GM12864 (cell line): ENCODE measurements at regions not wholly inside any gene's neighbourhood (a gene's known extent, or its start where the extent isn't known, plus 50 kb on each side); places are given as distances from the start of the nearest gene placed in this dataset.

Experiments
- DNase-seq: peaks from one replicate; pipeline ENCODE4 v3.0.0-alpha.2; 2011; ENCODE audit warnings: low read depth
- H3K4me3 ChIP-seq: 2 replicates; pipeline ENCODE4 v1.5.1; 2011; ENCODE audit warnings: mild to moderate bottlenecking, low read depth, low read length, control low read depth
- CTCF ChIP-seq: IDR thresholded peaks from 2 replicates; pipeline ENCODE4 v1.5.1; 2011; ENCODE audit warnings: low read depth, mild to moderate bottlenecking, moderate library complexity, low read length, control low read depth, inconsistent platforms; ENCODE audit errors: missing control alignments

DNA sequence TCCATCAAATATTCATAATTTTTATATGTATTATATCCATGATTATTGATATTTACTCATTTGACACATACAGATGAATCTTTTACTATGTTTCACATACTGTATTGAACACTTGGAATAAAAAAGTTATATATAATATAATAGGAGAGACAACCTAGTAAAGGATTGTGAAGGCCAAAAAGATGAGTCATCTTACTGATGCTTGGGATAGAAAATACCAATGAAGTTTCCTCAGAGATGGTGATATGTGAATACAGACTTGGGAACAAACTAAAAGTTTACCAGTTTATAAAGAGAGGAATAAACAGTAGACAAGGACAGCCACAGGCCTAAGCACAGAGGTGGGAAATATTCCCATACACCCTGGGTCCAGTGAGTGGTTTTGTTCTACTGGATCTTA, 743.9 kb upstream of the FLRT2 start:
- no peak for TF ChIP-seq CTCF
- no peak overlapping the region for H3K4me3 ChIP-seq
- DNase-seq = no peak

DNA sequence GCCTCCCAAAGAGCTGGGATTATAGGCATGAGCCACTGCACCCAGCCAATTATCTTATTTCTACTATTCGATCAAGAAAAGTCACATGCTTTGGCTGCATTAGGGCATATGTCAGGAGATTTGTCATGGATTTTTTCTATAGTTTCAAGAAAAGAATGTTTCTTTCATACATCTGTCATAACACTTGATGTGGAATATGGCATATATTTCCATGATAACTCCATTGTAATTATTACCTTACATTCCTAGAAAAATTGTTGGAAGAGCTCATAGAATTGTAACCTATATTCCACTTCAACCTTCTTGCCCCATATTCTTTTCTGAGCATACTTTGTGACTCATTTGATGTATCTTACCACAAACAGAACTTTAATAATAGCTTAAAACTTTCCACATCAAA, 740.9 kb upstream of the FLRT2 start:
- TF ChIP-seq CTCF = no peak
- DNase-seq = no peak

DNA sequence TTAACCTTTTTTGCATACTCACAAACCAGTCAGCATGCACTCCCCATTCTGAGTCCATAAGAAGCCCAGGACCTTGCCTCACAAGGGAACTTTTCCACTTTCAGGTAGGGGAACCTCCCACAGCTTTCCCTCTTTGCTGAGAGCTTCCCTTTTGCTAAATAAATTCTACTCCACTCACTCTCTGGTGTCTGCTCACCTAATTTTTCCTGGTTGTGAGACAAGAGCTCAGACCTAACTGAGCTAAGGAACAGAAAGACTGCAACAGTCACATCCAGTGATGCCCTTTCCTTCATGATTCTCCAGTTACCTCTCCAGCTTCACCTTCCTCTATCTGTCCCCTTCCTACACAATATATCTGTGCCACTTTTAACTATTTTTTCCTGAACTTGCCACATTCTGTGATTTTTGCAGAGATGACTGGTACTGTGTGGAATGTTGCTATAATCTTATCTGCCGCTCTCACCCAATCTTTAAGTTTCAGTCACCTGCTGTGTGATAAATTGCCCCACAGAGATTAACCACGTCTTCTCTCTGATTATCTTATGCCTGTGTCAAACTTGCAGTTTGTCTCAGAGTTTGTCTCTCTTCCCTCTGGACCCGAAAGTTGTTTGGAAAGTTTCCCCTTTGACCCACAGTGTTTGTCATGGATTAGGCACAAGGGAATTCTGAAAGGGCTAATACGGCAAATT, 737.1 kb upstream of the FLRT2 start:
- H3K4me3 ChIP-seq = no peak overlapping the region
- DNase-seq = no peak
- no peak for TF ChIP-seq CTCF

More for the DNA sequence above, 740.9 kb upstream of the FLRT2 start:
- no peak overlapping the region for H3K4me3 ChIP-seq

GRCh38 chr14:84797326-84797725, 732.6 kb upstream of the FLRT2 start:
- H3K4me3 ChIP-seq = no peak overlapping the region
- TF ChIP-seq CTCF = no peak
- DNase-seq = no peak

DNA sequence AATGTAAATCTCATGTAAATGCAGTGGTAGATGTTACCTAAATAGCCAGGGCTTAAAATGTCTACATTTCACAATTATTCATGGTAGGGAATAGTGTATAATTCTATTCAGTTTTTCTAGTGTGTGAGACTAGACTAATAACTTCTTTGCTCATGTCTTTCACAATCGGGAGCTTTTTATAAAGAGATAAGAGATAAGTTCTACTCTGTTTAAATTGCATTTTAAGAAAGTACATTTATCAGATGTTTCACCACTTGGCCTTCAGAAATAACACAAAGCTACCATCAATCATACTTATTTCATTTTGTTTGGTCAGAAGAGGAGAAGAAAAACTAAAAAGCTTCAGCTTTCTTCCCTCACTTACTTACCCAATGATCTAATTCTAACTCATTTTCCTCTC, 725.5 kb upstream of the FLRT2 start:
- no peak for DNase-seq
- H3K4me3 ChIP-seq = no peak overlapping the region
- no peak for TF ChIP-seq CTCF

- no peak for TF ChIP-seq CTCF
- H3K4me3 ChIP-seq = no peak overlapping the region
- no peak for DNase-seq
Measured at GRCh38 chr14:84804895-84805294, 725.0 kb upstream of the FLRT2 start.

GRCh38 chr14:84806181-84806580, 723.8 kb upstream of the FLRT2 start:
- TF ChIP-seq CTCF = no peak
- no peak for DNase-seq
- H3K4me3 ChIP-seq = no peak overlapping the region
